Fibroblast of villous mesenchyme (primary cell): ENCODE measurements at regions not wholly inside any gene's neighbourhood (a gene's known extent, or its start where the extent isn't known, plus 50 kb on each side); places are given as distances from the start of the nearest gene placed in this dataset.

Source experiments
- DNase-seq: peaks from one replicate; pipeline ENCODE4 v3.0.0-alpha.2; 2010; ENCODE audit warnings: low read depth
- H3K4me3 ChIP-seq: 2 replicates; pipeline ENCODE4 v1.5.1; 2011; ENCODE audit warnings: low read depth, mild to moderate bottlenecking, low read length
- CTCF ChIP-seq: IDR thresholded peaks from 2 replicates; pipeline ENCODE4 v1.5.1; 2012; ENCODE audit warnings: low read depth, mild to moderate bottlenecking, low read length; ENCODE audit not compliant: insufficient read depth

DNA sequence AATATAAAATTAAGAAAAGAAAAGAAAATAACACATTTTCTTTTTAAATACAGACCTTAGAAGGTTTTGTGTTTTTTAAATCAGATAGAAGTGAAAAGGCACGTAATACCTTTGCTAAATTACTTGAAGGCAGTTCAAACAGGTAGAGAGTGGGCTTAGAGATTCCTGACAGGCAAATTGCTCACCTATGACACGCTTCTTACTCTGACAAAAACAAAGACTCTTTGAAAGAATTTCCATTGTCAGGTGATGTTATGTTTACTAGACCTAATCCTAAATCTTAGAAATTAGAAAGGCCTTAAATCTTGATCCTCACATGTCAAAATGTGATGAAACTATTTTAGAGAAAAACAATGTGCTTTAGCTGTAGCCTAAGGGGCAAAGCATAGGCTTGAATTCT, 522.9 kb downstream of the SOX11 start:
- DNase-seq = no peak
- no peak for TF ChIP-seq CTCF
- no peak overlapping the region for H3K4me3 ChIP-seq

DNA sequence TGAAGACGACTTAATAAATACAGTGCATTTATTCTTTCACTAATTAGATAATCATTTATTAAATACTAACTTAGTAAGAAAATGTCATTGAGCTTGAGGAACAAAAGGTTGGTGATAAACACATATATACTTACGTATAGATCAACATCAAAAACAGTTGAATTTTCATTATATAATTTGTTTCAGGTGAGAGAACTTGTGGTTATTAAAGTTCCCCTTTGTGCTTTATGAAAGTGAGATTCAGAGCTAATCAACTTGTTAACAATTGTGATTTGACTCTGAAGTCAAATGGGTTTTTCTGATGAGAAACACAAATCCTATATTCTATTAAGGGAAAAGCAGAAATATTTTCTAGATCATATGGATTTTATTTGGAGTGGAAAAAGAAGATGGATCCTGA, 524.0 kb downstream of the SOX11 start:
- DNase-seq = no peak
- no peak for TF ChIP-seq CTCF
- H3K4me3 ChIP-seq = no peak overlapping the region

DNA sequence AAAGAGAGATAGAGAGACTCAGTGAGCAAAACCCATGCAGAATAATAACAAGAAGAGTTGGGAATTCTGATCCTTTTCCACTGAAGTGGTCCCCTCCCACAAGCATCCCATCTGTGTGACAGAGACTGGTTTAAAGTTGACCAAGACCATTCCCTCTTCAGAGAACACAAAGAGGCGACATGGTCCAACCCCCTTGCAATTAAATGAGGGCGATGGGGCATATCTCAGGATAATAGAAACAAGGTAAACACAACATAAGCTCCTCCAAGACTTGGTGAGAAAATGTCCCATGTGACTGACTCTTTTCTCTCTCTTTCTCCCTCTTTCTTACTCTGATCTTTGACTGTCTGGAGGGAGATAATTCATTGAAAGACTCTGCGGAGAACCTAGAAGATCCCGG, 526.7 kb downstream of the SOX11 start:
- TF ChIP-seq CTCF = no peak
- H3K4me3 ChIP-seq = no peak overlapping the region
- no peak for DNase-seq

GRCh38 chr2:6219906-6220305, 527.7 kb downstream of the SOX11 start:
- no peak for TF ChIP-seq CTCF
- H3K4me3 ChIP-seq = no peak overlapping the region
- DNase-seq = no peak

DNA sequence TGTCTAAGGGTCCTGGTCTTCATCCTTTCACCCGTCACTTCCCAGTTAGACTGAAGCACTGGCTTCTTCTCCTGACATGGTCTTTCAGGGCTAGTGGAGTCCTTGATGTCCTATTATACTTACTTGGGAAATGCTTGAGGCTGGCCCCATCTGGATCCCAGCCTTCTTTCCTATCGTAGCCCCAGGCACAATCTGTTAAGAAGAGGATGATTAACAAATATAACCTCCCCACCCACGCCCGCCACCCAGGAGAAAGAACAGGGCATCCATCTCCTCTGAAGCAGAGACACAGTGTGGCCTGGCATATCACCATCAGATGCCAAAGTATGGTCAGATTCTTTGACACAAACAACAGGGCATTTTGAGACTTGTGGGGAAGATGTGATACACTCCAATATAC, 530.1 kb downstream of the SOX11 start:
- TF ChIP-seq CTCF = no peak
- DNase-seq = no peak
- H3K4me3 ChIP-seq = no peak overlapping the region

- TF ChIP-seq CTCF = no peak
- no peak for DNase-seq
- no peak overlapping the region for H3K4me3 ChIP-seq
Observed at GRCh38 chr2:6224267-6224666, 532.1 kb downstream of the SOX11 start.

DNA sequence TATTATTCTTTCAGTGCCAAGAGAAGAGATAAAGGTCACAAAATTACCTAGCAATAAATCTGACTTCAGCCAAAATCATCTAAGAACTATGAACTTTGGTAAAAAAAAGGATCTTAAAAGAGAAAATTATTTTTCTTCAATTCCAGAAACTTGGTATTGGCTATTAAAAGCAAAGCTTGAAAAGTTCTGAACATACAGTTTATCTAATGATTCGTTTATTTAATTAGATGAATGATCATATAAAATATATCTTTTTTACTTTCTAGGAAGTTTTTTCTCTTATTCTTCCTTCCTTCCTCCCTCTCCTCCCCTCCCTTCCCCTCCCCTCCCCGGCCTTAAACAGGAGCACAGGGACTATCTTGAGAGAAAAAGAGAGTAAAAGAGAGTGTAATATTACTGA, 536.1 kb downstream of the SOX11 start:
- DNase-seq = no peak
- no peak overlapping the region for H3K4me3 ChIP-seq
- no peak for TF ChIP-seq CTCF
